Loucy (cell line): ENCODE measurements at regions not wholly inside any gene's neighbourhood (a gene's known extent, or its start where the extent isn't known, plus 50 kb on each side); places are given as distances from the start of the nearest gene placed in this dataset.
"Not testable (repeated sequence)": the region's sequence is repeated elsewhere in the genome, so short reads cannot be mapped to it uniquely, and the experiment has no call there.

Experiments used
- H2AFZ ChIP-seq: fragments of 200-600 bp; sonication (generic); 2 replicates; pipeline ENCODE4 v1.6.0; 2016; ENCODE audit warnings: antibody characterized with exemption, mild to moderate bottlenecking, low read length, moderate library complexity
- H3F3A ChIP-seq: fragments of 200-600 bp; 2 replicates; pipeline ENCODE4 v1.6.0; 2016; ENCODE audit warnings: antibody characterized with exemption, low read depth, mild to moderate bottlenecking
- H3K27me3 ChIP-seq: fragments of 200-600 bp; sonication (generic); 2 replicates; pipeline ENCODE4 v1.6.1; 2014; ENCODE audit warnings: low read length, mild to moderate bottlenecking; ENCODE audit not compliant: insufficient read depth, poor library complexity, severe bottlenecking
- H3K36me3 ChIP-seq: fragments of 200-600 bp; sonication (generic); 2 replicates; pipeline ENCODE4 v1.6.1; 2016; ENCODE audit warnings: low read length; ENCODE audit not compliant: insufficient read depth
- H3K4me1 ChIP-seq: fragments of 200-600 bp; sonication (generic); 2 replicates; pipeline ENCODE4 v1.5.1; 2014; ENCODE audit warnings: low read length, mild to moderate bottlenecking; ENCODE audit not compliant: insufficient read depth, poor library complexity, severe bottlenecking
- H3K4me2 ChIP-seq: fragments of 200-600 bp; sonication (generic); 2 replicates; pipeline ENCODE4 v1.6.0; 2014; ENCODE audit warnings: antibody characterized with exemption, low read length, low read depth, mild to moderate bottlenecking; ENCODE audit not compliant: poor library complexity, severe bottlenecking
- H3K4me3 ChIP-seq: fragments of 200-600 bp; sonication (generic); 2 replicates; pipeline ENCODE4 v1.5.1; 2014; ENCODE audit warnings: low read length, mild to moderate bottlenecking, mixed read lengths; ENCODE audit not compliant: poor library complexity, severe bottlenecking
- H3K79me2 ChIP-seq: fragments of 200-600 bp; sonication (generic); 2 replicates; pipeline ENCODE4 v1.6.1; 2014; ENCODE audit warnings: low read length; ENCODE audit not compliant: insufficient read depth
- H3K9ac ChIP-seq: fragments of 200-600 bp; sonication (generic); 2 replicates; pipeline ENCODE4 v1.6.0; 2014; ENCODE audit warnings: mild to moderate bottlenecking, low read depth, low read length, moderate library complexity; ENCODE audit not compliant: poor library complexity, severe bottlenecking
- H3K9me2 ChIP-seq: fragments of 200-600 bp; sonication (generic); replicated peaks from 2 replicates; pipeline ENCODE4 v1.6.1; 2016; ENCODE audit warnings: low read depth, low read length, mixed read lengths
- H3K9me3 ChIP-seq: fragments of 200-600 bp; sonication (generic); 2 replicates; pipeline ENCODE4 v1.6.1; 2014; ENCODE audit warnings: mild to moderate bottlenecking, antibody characterized with exemption, low read length, low read depth; ENCODE audit not compliant: insufficient read depth
- H4K20me1 ChIP-seq: fragments of 200-600 bp; sonication (generic); 2 replicates; pipeline ENCODE4 v1.6.0; 2014; ENCODE audit warnings: antibody characterized with exemption, low read length, mild to moderate bottlenecking; ENCODE audit not compliant: insufficient read depth, poor library complexity, severe bottlenecking
- EZH2phosphoT487 ChIP-seq: fragments of 200-600 bp; IDR thresholded peaks from 2 replicates; pipeline ENCODE4 v1.6.1; 2018; ENCODE audit warnings: antibody characterized with exemption, mild to moderate bottlenecking, moderate library complexity, borderline replicate concordance
- TF ChIP-seq, protein P1 (sequence below): fragments of 200-600 bp; sonication (generic); conservative IDR thresholded peaks from 2 replicates; pipeline ENCODE4 v1.5.1; 2014; ENCODE audit warnings: mild to moderate bottlenecking, antibody characterized with exemption, low read length

DNA sequence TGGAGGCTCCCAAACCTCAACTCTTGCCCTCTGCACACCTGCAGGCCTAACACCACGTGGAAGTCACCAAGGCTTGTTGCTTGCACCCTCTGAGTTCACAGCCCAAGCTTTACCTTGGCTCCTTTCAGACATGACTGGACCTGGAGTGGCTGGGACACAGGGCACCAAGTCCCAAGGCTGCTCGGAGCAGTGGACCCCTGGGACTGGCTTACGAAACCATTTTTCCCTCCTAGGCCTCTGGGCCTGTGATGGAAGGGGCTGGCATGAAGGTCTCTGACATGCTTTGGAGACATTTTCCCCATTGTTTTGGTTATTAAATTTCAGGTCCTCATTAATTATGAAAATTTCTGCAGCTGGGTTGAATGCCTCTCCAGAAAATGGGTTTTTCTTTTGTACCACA lies 994.4 kb upstream of the NUDT12 start:
- H2AFZ ChIP-seq: no peak overlapping the region
- no peak overlapping the region for H3K4me3 ChIP-seq
- no peaks in the 10 kb centered on the region for H3F3A ChIP-seq
- no peaks in the 10 kb centered on the region for H3K9me3 ChIP-seq
- no peaks in the 10 kb centered on the region for H3K9me2 ChIP-seq
- H3K4me1 ChIP-seq: no peaks in the 10 kb centered on the region
- no peak for TF ChIP-seq EZH2phosphoT487
- TF ChIP-seq, protein P1, sequence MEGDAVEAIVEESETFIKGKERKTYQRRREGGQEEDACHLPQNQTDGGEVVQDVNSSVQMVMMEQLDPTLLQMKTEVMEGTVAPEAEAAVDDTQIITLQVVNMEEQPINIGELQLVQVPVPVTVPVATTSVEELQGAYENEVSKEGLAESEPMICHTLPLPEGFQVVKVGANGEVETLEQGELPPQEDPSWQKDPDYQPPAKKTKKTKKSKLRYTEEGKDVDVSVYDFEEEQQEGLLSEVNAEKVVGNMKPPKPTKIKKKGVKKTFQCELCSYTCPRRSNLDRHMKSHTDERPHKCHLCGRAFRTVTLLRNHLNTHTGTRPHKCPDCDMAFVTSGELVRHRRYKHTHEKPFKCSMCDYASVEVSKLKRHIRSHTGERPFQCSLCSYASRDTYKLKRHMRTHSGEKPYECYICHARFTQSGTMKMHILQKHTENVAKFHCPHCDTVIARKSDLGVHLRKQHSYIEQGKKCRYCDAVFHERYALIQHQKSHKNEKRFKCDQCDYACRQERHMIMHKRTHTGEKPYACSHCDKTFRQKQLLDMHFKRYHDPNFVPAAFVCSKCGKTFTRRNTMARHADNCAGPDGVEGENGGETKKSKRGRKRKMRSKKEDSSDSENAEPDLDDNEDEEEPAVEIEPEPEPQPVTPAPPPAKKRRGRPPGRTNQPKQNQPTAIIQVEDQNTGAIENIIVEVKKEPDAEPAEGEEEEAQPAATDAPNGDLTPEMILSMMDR: no peak
- no peaks in the 10 kb centered on the region for H3K79me2 ChIP-seq
- no peaks in the 10 kb centered on the region for H4K20me1 ChIP-seq
- H3K27me3 ChIP-seq: no peaks in the 10 kb centered on the region
- H3K4me2 ChIP-seq: no peak overlapping the region
- no peak overlapping the region for H3K9ac ChIP-seq
- H3K36me3 ChIP-seq: no peaks in the 10 kb centered on the region

GRCh38 chr5:104551628-104552027 lies 989.0 kb upstream of the NUDT12 start:
- Histone ChIP-seq H3K79me2 (no peaks in the 10 kb centered on the region), H3K36me3 (no peaks in the 10 kb centered on the region), H3K9me2 (no peaks in the 10 kb centered on the region), H3K27me3 (no peaks in the 10 kb centered on the region), H3K4me2 (no peak overlapping the region), H3K9ac (no peak overlapping the region), H4K20me1 (no peaks in the 10 kb centered on the region), H3F3A (no peaks in the 10 kb centered on the region), H2AFZ (no peak overlapping the region), H3K4me3 (no peak overlapping the region), H3K9me3 (no peaks in the 10 kb centered on the region), H3K4me1 (no peaks in the 10 kb centered on the region)
- TF ChIP-seq, protein P1: no peak
- TF ChIP-seq EZH2phosphoT487: no peak

DNA sequence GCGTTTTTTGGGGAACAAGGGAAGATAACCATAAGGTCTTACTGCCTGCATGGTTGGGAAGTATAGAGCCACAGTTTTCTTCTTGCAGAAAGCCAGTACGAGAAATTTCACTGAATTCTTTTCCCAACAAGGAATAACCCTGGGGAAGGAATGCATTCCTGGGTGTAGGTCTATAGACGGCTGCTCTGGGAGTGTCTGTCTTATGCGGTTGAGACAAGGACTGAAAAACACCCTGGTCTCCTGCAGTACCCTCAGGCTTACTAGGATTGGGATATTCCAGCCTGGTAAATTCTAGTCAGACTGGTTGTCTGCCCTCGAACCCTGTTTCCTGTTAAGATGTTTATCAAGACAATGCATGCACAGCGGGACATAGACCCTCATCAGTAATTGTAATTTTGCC lies 984.3 kb upstream of the NUDT12 start:
- not testable (repeated sequence) for H3K4me3 ChIP-seq, H3K79me2 ChIP-seq, H3K9me2 ChIP-seq, H3K36me3 ChIP-seq, H3K4me2 ChIP-seq, H3K9me3 ChIP-seq, H3F3A ChIP-seq, H2AFZ ChIP-seq, H4K20me1 ChIP-seq, H3K27me3 ChIP-seq, H3K9ac ChIP-seq, H3K4me1 ChIP-seq

GRCh38 chr5:104541141-104541785 lies 978.7 kb upstream of the NUDT12 start:
- Histone ChIP-seq H3K4me3 (no peak overlapping the region), H3K27me3 (no peaks in the 10 kb centered on the region), H3F3A (no peaks in the 10 kb centered on the region), H3K4me2 (no peak overlapping the region), H4K20me1 (no peaks in the 10 kb centered on the region), H3K4me1 (no peaks in the 10 kb centered on the region), H3K79me2 (no peaks in the 10 kb centered on the region), H3K9ac (no peak overlapping the region), H2AFZ (no peak overlapping the region), H3K9me2 (no peaks in the 10 kb centered on the region), H3K36me3 (no peaks in the 10 kb centered on the region), H3K9me3 (no peaks in the 10 kb centered on the region)
- TF ChIP-seq, protein P1: no peak
- TF ChIP-seq EZH2phosphoT487: no peak
